Activated CD8-positive, alpha-beta T cell treated with anti-CD3 and anti-CD28 coated beads for 36 hours (primary cell): ENCODE measurements at regions not wholly inside any gene's neighbourhood (a gene's known extent, or its start where the extent isn't known, plus 50 kb on each side); places are given as distances from the start of the nearest gene placed in this dataset.
"Not testable (repeated sequence)": the region's sequence is repeated elsewhere in the genome, so short reads cannot be mapped to it uniquely, and the experiment has no call there.

Experiments used
- ATAC-seq: fragments of 200-7000 bp; cut with Tn5 transposase; one replicate; pipeline ENCODE4 v1.10.0; 2021; ENCODE audit warnings: mild to moderate bottlenecking, moderate library complexity
- CTCF ChIA-PET: fragments of 350-600 bp; sonication (Branson Sonifier 250); formaldehyde crosslinking; loops from one replicate; lab custom pipeline; 2021; ENCODE audit warnings: antibody characterized with exemption; lab: Charles Lee
- POLR2A ChIA-PET: fragments of 350-600 bp; sonication (Branson Sonifier 250); formaldehyde crosslinking; loops from one replicate; lab custom pipeline; 2021; ENCODE audit warnings: antibody characterized with exemption; lab: Charles Lee
- DNase-seq: peaks from one replicate; pipeline ENCODE4 v3.0.0-alpha.2; 2020
- H3K27ac Mint-ChIP-seq: one replicate; pipeline ENCODE4 v1.8.0; 2021; ENCODE audit warnings: mild to moderate bottlenecking, mixed read lengths
- H3K27me3 Mint-ChIP-seq: one replicate; pipeline ENCODE4 v1.8.0; 2021; ENCODE audit warnings: mixed read lengths
- H3K36me3 Mint-ChIP-seq: one replicate; pipeline ENCODE4 v1.8.0; 2021; ENCODE audit warnings: low read depth, mixed read lengths
- H3K4me1 Mint-ChIP-seq: one replicate; pipeline ENCODE4 v1.8.0; 2021; ENCODE audit warnings: low read depth, mixed read lengths
- H3K4me3 Mint-ChIP-seq: one replicate; pipeline ENCODE4 v1.8.0; 2021; ENCODE audit warnings: mild to moderate bottlenecking, moderate library complexity, mixed read lengths
- H3K9me3 Mint-ChIP-seq: one replicate; pipeline ENCODE4 v1.8.0; 2021; ENCODE audit warnings: mixed read lengths
- intact Hi-C: fragments of 100-400 bp; cut with micrococcal nuclease; formaldehyde crosslinking; loops from one replicate; pipeline ENCODE4 v1.10.0; 2022
- TF ChIP-seq, protein P1 (sequence below): fragments of 200-600 bp; IDR thresholded peaks from one replicate; pipeline ENCODE4 v1.8.0; 2022; ENCODE audit warnings: antibody characterized with exemption, mild to moderate bottlenecking

DNA sequence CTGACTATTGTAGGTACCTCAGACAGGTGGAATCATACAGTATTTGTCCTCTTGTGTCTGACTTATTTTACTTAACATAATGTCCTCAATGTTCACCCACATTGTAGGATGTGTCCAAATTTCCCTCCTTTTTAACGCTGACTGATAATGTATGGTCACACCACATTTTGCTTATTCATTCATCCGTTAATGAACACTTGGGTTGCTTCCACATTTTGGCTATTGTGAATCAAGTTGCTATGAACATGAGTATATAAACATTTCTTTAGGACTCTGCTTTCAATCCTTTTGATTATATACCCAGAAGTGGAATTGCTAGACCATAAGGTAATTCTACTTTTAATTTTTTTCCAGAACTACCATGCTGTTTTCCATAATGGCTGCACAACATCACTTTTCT is 87.0 kb upstream of the NDP start:
- DNase-seq (no peak), ATAC-seq (no peak)
- Mint-ChIP-seq H3K36me3 (no peaks in the 10 kb centered on the region), H3K27me3 (peaks cover 3% of the 10 kb centered on the region), H3K4me3 (no peak overlapping the region), H3K27ac (no peak overlapping the region), H3K4me1 (peaks cover 5% of the 10 kb centered on the region), H3K9me3 (no peaks in the 10 kb centered on the region)
- POLR2A ChIA-PET = no interaction called here
- intact Hi-C loops = no loop called here
- TF ChIP-seq, protein P1, sequence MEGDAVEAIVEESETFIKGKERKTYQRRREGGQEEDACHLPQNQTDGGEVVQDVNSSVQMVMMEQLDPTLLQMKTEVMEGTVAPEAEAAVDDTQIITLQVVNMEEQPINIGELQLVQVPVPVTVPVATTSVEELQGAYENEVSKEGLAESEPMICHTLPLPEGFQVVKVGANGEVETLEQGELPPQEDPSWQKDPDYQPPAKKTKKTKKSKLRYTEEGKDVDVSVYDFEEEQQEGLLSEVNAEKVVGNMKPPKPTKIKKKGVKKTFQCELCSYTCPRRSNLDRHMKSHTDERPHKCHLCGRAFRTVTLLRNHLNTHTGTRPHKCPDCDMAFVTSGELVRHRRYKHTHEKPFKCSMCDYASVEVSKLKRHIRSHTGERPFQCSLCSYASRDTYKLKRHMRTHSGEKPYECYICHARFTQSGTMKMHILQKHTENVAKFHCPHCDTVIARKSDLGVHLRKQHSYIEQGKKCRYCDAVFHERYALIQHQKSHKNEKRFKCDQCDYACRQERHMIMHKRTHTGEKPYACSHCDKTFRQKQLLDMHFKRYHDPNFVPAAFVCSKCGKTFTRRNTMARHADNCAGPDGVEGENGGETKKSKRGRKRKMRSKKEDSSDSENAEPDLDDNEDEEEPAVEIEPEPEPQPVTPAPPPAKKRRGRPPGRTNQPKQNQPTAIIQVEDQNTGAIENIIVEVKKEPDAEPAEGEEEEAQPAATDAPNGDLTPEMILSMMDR = no peak
- CTCF ChIA-PET = interaction anchor here (1.1 kb wide), 1 partner anchor 102 kb away, joined by 3 read pairs; no protein-coding TSS in a partner anchor

DNA sequence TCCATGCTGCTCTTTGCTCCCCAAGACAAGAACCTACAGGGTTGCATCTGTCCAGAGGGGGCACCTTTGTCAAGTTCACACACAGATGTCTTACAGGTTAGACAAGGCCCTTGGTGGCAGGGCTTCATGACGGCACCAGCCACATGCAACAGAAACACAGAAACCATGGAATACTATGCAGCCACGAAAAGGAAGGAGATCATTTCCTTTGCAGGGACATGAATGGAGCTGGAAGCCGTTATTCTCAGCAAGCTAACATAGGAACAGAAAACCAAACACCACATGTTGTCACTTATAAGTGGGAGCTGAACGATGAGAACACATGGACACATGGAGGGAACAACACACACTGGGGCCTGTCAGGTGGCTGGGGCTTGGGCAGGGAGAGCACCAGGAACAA is 85.1 kb upstream of the NDP start:
- POLR2A ChIA-PET = no interaction called here
- intact Hi-C loops = no loop called here
- peaks cover 11% of the 10 kb centered on the region for H3K4me1 Mint-ChIP-seq
- H3K9me3 Mint-ChIP-seq = no peaks in the 10 kb centered on the region
- no peak overlapping the region for H3K27ac Mint-ChIP-seq
- DNase-seq = no peak
- H3K36me3 Mint-ChIP-seq = no peaks in the 10 kb centered on the region
- no peak for ATAC-seq
- TF ChIP-seq, protein P1 = no peak
- H3K27me3 Mint-ChIP-seq = peaks cover 3% of the 10 kb centered on the region
- CTCF ChIA-PET = no interaction called here
- H3K4me3 Mint-ChIP-seq = no peak overlapping the region

GRCh38 chrX:44055638-44056037 is 82.4 kb upstream of the NDP start:
- no peak for ATAC-seq
- CTCF ChIA-PET = no interaction called here

DNA sequence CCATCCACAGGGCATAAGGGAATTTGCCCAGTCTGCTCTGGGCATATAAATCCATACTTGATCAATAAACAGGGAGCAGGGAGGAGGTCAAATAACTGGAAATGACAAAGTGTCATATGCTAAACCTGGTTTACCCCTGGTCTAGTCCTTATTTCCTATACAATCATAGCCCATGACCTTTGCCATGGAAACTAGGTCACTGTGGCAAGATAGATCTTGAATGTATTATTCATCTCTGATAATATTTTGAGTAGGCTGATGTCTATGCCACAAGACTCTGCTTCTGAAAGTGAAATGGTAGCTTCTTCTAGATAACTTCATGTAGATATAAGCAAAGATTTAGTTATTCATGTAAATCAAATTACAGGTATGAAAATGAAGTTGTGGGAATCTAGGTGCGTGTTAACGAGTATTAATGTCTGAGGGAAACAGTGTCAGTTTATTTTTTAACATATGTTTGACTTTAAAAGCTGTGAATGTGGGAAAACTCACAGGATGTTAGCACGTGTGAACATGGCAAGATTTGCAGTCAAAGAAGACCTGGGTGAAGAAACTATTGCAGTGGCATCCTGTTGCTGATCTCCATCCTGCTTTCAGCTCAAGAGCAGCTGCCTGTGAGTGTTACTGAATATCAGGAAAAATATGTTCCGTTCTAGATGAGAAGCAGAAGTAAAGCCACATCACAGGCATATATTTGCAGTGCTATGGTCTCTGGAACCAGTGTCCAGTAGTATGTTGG is 81.8 kb upstream of the NDP start:
- Mint-ChIP-seq H3K4me3 (no peak overlapping the region), H3K36me3 (no peaks in the 10 kb centered on the region), H3K4me1 (peaks cover 11% of the 10 kb centered on the region), H3K9me3 (no peaks in the 10 kb centered on the region), H3K27me3 (peaks cover 3% of the 10 kb centered on the region), H3K27ac (no peak overlapping the region)
- ChIA-PET CTCF (no interaction called here), POLR2A (interaction anchor here (0.8 to 1.1 kb wide), 2 partner anchors 35 to 241 kb away, joined by 3 read pairs; no protein-coding TSS in a partner anchor)
- ATAC-seq (peak; percentile 47), DNase-seq (peak; percentile 5)
- intact Hi-C loops = no loop called here
- TF ChIP-seq, protein P1 = no peak

More at GRCh38 chrX:44055638-44056037, 82.4 kb upstream of the NDP start:
- no peaks in the 10 kb centered on the region for H3K9me3 Mint-ChIP-seq
- H3K27me3 Mint-ChIP-seq = peaks cover 3% of the 10 kb centered on the region
- no peaks in the 10 kb centered on the region for H3K36me3 Mint-ChIP-seq
- no peak overlapping the region for H3K4me3 Mint-ChIP-seq
- no peak overlapping the region for H3K27ac Mint-ChIP-seq
- H3K4me1 Mint-ChIP-seq = peaks cover 11% of the 10 kb centered on the region
- POLR2A ChIA-PET = interaction anchor here (0.8 to 1.1 kb wide), 2 partner anchors 36 to 242 kb away, joined by 3 read pairs; no protein-coding TSS in a partner anchor
- intact Hi-C loops = no loop called here
- TF ChIP-seq, protein P1 = no peak
- no peak for DNase-seq

- H3K4me1 Mint-ChIP-seq, intact Hi-C loops, CTCF ChIA-PET, POLR2A ChIA-PET, H3K36me3 Mint-ChIP-seq, H3K27me3 Mint-ChIP-seq, ATAC-seq, H3K9me3 Mint-ChIP-seq, DNase-seq, H3K27ac Mint-ChIP-seq, H3K4me3 Mint-ChIP-seq: not testable (repeated sequence)
These were observed 71.9 kb upstream of the NDP start for GRCh38 chrX:44045106-44045505.
